Liver (tissue), 3 donors: ENCODE measurements at regions not wholly inside any gene's neighbourhood (a gene's known extent, or its start where the extent isn't known, plus 50 kb on each side); places are given as distances from the start of the nearest gene placed in this dataset.

ENCODE experiments used
- RAD21 ChIP-seq, 2 donors: IDR thresholded peaks; 2 replicates each; pipeline ENCODE4 v1.6.1; 2016; ENCODE audit warnings: antibody characterized with exemption in 2 of 2, mild to moderate bottlenecking in 2 of 2
- REST ChIP-seq: IDR thresholded peaks from 2 replicates; pipeline ENCODE4 v1.6.1; 2016; ENCODE audit warnings: antibody characterized with exemption, mild to moderate bottlenecking
- YY1 ChIP-seq: IDR thresholded peaks from 2 replicates; pipeline ENCODE4 v1.6.1; 2016; ENCODE audit warnings: antibody characterized with exemption, mild to moderate bottlenecking
- TF ChIP-seq, protein P1 (sequence below): fragments of 150-350 bp; IDR thresholded peaks from 2 replicates; pipeline ENCODE4 v1.5.1; 2017; ENCODE audit warnings: improper control_type of control experiment, low read depth, low read length; ENCODE audit not compliant: missing input control
- TF ChIP-seq, protein P2 (sequence below): IDR thresholded peaks from 2 replicates; pipeline ENCODE4 v1.6.1; 2016; ENCODE audit warnings: antibody characterized with exemption
- donor health status: healthy.
- donor health status: healthy.

DNA sequence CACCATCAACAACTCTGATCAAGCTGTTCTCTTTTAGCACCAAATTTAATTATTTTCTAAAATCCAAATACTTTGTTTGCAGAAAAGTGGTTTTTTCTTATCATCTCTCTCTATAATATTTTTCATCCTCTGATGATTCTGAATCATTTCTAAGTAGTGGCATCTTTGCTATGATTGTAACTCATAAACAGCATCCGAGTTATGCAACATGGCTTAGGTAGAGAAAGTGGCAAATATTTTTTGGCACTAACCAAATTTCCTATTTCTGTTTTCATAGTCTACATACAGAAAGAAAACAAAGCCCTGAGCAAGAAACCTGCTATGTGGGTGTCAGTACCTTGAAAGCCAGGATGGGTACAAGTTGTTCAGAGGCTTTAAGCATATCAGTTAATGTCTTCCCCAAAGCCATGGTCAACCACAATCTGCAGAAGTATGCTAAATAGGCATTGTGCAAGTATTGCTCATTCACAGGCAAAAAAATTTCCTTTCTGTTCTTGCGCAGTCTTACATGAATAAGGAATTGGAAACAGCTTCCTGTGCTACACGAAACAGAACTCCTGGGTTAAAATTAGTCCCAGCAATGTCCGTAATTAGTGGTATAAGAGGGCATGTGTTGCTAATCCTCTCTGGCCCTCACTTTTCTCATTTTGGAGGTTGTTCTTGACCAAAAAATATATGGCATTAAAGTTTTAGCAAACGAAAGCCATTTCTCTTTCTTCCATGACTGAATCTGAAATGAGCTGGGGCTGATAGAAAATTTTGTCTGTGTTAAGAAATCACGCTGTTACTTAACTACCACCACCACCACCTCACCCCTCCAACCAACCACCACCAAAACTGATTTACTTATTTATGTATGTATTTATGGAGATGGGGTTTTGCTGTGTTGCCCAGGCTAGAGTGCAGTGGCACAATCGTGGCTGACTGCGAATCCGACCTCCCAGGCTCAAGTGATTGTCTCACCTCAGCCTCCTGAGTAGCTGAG lies 325.6 kb upstream of the MAGI2 start:
- TF ChIP-seq, protein P1, sequence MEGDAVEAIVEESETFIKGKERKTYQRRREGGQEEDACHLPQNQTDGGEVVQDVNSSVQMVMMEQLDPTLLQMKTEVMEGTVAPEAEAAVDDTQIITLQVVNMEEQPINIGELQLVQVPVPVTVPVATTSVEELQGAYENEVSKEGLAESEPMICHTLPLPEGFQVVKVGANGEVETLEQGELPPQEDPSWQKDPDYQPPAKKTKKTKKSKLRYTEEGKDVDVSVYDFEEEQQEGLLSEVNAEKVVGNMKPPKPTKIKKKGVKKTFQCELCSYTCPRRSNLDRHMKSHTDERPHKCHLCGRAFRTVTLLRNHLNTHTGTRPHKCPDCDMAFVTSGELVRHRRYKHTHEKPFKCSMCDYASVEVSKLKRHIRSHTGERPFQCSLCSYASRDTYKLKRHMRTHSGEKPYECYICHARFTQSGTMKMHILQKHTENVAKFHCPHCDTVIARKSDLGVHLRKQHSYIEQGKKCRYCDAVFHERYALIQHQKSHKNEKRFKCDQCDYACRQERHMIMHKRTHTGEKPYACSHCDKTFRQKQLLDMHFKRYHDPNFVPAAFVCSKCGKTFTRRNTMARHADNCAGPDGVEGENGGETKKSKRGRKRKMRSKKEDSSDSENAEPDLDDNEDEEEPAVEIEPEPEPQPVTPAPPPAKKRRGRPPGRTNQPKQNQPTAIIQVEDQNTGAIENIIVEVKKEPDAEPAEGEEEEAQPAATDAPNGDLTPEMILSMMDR = no peak
- TF ChIP-seq, protein P2, sequence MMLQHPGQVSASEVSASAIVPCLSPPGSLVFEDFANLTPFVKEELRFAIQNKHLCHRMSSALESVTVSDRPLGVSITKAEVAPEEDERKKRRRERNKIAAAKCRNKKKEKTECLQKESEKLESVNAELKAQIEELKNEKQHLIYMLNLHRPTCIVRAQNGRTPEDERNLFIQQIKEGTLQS = no peak
- TF ChIP-seq YY1 = no peak
- TF ChIP-seq REST = no peak
- TF ChIP-seq RAD21 (IDR thresholded peaks at IDR 0.05) = no peak
